HG02678 (cell line): ENCODE measurements at regions not wholly inside any gene's neighbourhood (a gene's known extent, or its start where the extent isn't known, plus 50 kb on each side); places are given as distances from the start of the nearest gene placed in this dataset.

Experiments
- ATAC-seq: cut with Tn5 transposase; IDR thresholded peaks from one replicate; pipeline ENCODE4 v1.9.1; 2021; ENCODE audit warnings: mild to moderate bottlenecking, moderate library complexity; ENCODE audit not compliant: unreplicated experiment

DNA sequence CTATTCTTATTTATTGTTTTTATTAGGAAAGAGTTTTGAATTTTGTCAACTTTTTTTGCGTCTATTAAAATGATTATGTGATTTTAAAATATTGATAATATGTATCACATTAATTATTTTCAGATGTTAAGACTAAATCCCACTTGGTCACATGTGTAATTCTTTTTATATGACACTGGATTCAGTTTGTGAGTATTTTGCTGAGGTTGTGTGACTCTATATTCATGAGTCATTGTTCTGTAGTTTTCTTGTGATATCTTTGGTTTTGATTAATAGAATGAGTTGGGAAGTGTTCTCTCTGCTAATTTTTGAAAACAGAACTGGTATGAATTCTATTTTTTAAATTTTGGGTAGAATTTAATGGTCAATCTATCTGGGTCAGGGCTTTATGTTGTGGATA is 317.9 kb downstream of the ETS1 start:
- no peak for ATAC-seq

DNA sequence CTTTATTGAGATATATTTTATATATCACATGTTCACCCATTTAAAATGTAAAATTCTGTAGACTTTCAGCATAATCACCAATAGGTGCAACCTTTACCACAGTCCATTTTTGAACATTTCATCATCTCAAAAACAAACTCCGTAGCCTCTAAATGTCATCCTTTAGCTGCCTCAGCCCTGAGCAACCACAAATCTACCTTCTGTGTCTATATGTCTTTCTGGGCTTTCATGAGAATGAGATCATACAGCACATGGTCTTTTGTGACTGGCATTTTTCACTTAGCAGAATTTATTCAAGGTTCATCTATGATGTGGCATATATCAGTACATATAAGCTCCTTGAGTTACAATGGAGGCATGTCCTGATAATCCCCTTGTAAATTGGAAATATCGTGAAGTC is 320.5 kb downstream of the ETS1 start:
- no peak for ATAC-seq

DNA sequence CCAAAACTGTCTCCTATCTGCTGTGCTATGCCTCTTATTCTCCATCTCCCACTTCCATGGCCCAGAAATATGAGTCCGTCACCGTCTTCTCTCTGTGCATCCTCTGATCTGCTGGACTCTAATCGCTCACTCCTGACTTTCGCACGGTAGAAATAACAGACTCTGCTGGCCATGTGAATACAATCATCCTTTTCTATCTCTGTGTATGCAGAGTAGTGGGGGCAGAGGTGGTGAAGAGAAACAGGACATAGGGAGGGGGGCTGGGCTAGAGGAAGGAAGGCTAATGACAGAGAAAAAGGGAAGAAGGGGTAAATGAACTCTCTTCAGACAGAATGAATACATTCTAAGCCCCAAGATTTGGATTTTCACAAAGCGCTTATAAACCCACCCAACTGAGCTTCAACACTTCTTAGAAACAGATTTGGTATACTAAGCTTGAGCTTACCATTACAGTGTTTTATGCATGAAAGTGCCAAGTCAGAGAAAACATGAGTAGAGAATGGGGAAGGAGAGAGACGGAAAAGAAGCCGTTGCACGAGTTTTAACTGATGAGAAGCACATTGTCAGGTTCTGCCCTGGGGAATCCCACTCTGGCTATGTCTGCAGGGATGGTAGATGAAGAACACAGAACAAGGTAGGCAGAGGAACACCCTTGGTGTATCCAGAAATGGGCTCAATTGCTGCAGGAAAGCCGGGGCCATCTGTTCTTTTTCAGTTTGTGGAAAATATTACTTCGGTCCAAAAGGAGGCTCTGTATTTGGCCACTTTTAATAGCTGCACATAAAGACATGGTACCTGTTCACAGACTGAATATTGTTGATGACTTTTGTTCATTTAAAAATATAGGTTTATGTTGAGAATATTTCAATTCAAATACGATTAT is 324.7 kb downstream of the ETS1 start:
- no peak for ATAC-seq

DNA sequence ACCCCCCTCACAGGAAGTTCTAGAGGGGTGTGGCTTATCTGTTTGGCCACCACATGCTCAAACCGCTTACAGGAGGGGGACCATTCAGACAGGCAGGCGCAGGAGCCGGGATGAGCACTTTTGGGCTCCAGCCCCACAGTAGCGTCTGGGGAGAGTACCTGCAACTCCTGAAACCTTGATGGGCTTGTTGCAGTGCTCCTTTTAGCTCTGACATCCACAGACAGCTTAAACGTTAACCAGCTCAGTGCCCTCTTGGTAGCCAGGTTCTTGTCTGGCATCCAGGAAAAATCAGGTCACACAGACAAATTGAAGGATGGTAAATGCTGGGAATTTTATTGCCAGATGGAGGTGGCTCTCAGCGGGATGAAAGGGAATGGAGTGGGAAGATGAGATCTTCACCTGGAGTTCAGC is 326.3 kb downstream of the ETS1 start:
- ATAC-seq, result no peak

DNA sequence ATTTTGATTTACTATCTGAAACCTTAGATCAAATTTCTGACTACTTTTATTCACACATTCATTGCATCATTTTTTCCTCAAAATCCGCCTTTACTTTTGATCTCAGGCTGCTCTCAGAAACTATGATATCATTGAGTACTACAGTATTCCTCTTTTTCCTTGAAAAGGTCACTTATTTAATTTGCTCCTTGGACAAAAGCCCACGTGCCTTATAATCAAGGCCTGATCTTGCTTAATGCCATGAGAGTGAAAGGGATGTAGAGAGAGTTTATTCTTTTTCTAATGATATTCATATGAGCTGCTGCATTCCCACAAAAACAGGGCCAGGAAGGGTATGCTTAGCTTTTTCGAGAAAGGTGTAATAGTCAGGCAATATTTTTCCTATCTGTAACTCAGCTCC is 327.0 kb downstream of the ETS1 start:
- no peak for ATAC-seq

DNA sequence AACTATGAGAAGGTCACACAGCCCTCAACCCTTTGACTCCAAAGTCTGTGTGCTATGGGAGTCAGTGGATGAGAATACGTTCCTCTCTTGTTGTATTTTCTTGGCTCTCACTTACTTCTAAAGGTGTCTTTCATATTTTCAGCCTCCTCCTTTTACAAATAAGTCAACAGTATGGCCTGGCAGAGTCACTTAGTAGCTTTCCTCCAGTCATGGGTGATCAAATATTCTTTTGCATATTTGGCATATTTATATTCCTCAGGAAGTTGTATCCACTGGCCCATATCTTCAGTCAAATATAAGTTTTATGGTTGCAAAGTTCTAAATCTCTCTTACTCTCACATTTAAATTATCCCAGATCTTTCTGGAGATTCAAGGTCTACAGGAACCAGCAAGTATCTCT is 327.5 kb downstream of the ETS1 start:
- ATAC-seq, result no peak

DNA sequence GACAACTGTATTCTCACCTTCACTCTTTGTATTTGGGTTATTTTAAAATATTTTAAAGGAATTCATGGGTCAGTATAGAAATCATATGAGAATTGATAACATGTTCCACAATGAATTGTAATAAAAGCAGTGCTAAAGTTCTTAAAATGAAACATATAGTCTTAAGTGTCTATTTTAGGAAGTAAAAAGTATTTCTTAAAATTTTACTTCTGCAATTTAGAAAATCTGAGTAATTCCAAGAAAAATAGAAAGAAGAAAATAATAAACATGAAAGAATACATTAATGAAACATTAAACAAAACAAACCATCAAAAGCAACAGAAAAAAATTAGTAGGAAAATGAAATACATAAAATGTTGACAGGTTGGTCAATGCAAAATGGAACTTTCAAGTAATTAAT is 332.4 kb downstream of the ETS1 start:
- ATAC-seq, result no peak

DNA sequence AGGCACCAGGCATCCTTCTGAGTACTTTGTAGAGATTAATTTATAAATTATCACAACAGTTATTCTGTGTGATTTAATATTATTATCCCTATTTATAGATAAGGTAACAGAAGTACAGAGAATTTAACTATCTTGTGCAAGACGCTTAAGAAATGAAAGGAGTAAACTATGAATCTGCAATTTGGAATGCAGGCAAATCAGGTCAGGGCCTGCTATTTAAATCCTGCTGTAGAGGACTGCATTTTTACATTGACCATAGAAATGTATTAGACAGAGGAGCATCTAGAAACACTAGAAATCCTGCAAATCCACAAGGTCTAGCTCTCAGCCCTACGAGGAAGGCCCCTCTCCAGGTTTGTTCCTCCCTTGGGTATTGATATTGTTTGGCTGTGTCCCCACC is 336.2 kb downstream of the ETS1 start:
- no peak for ATAC-seq

DNA sequence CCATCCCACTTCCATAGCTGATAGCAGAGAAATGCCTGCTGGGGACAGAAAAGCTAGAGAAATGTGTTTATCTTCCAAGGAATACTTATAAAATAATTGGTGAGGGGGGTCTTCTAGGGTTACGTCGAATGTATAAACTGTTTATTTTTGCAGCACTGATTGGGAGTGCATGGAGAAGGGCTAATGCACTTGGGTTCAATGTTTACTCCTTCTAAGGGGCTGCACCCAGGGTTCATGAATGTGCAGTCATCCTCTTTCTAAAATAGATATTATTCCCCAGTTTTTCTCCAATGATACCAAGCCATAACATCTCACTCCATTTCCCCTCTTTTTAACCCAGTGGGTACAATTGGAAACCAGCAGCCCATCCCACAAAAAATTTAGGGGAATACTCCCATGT is 336.9 kb downstream of the ETS1 start:
- no peak for ATAC-seq

DNA sequence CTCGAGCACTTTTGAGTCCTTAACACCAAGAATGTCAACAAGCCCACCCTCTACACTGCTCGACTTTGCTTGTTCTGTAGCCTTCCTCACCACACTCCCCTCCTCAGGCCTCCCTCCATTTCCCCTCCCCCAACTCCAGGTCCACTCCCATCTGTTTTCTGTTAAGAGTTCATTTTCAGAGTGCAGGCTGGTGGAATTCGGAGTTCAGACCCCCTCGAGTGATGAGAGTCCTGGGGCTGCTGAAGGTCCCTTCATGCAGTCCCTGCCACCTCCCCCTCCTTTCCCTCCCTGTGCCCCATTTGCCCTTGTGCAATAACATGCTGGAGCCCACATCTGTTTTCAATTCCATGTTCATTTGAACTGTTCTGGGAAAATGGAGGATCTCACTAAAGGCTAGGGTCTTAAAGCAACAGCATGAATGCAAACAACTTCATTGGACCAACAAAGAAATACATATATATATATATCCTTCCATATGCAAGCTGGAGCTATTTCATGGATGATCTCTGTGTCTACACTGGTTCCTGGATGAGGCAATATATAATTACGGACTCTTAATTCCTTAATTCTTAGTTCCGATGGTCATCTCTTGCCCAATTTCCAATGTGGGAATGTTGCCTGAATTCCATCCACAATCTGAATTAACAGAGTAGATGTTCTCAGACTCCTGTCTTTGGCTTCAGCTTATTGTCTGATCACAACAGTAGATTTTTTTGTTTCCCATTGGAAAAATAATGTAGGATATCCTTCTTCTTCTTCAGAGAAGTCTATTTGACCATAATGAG is 340.4 kb downstream of the ETS1 start:
- no peak for ATAC-seq

DNA sequence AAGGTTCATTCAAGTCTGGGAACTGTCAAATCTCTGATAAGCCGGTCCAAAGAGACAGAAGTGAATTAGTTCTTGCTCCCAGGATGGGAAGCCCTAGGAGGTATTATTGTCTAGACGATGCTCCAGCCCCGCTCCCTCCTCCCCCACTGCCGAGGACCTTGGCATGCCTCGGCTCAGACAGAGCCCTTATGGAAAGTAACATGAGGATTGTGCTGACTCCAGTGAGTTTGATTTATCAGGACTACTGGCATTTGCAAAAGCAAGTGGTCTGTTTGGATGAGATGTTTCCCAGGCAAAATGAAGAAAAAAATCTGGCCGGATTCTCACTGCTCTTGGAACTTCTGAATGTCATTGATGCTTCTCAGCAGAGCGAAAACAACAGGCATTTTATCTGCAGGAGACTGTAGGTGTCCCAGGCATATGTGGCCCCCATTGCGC is 341.0 kb downstream of the ETS1 start:
- ATAC-seq, result no peak

DNA sequence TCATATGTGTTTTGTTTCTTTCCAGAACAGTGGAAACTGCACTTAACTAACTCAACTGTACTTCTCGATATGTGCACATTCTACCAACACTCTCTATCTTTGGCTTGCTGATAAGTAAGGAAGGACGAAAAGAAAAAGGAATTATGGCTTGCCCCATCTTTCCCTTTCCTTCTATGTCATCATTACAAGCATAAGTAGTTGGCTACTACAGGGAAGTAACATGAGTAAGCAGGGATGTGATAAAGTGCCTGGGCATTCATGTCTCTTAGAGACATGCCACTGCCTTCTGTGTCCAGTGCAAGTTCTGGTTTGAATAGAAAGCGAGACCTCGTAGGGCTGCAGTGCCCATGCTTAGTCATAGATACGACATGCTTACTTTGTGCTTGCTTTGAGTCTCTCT is 342.5 kb downstream of the ETS1 start:
- no peak for ATAC-seq

DNA sequence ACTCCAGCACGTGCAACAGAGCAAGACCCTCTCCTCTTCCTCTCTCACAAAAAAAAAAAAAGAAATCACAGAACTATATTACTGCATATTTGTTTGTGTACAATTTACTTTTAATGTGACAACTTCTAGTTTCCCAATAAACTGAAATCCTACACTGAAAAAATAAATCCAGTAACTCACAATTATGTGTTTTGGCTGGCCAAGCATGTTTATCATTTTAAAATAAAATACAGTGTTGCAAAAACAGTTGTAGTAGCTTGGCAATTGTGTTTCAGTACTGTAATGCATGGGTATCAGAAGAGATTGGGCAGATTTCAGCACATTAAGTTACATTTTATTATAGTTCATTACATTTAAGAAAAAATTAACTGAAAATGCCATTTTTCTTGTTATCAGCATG is 344.9 kb downstream of the ETS1 start:
- no peak for ATAC-seq

DNA sequence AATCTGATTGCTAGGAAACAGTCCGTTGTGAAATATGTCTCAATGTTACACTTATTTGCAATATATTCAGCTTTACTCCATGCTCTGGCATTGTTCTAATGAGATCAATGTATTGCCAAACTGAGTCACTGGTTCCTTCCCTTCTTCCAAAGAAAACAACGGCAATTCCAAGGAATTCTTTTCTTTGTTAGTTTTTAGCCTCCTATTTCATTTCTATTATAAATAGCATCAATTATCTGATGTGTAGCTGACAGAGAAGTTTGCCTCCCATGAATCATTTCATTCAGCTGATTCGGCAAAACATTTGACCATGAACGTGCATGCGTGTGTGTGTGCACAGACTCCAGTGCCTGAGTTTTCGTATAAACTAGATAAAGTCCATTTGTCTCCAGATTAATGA is 346.8 kb downstream of the ETS1 start:
- ATAC-seq, result no peak

DNA sequence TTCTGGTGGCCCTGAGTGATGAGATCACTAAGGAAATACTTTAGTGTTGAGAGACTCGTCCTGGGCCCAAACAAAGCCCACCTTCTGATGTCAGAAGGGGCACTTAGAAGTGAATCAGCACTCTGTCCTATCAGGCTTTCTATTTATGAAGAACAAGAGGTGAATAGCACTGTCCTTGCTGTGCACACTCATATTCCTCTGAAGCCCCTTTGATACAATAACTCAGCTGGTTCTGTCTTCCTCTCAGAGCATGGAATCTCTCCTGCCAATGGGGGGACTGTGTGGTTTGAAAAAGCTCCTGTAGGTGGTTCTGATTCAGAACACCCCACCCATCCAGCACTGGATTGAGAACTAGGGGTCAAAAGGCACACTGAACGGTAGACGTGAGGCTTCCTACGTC is 348.1 kb downstream of the ETS1 start:
- ATAC-seq, result no peak

DNA sequence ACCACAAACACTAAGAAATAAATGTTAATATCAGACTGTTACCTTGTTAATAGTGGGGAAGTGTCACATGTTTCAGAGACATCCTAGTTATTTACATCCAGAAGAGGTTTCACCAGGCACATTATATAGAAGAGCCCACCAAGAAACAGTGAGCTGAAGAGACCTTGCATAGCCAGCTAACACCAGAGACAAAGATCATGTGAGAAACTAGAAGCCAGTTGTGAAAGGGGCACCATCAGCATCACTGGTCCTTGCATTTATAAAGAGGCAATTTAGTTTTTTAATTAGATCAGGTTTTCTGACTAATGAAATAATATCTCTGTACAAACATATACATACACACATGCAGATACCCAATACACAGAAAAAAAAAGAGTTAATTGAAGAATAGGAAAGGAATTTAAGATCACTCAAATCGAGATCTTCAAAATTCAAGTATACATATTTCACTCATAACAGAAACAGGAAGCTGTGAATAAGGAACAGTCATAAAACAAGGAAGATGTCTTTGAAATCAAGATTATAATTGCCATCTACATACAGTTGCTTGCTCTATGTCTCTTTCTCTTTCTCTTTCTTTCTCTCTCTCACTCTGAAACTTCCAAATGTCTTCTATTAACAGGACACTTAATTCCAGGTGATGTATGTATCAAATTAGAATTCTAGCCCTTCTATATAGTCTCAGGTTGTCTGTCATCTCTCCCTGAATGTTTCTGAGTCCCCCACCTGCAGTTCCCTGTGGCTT is 348.7 kb downstream of the ETS1 start:
- ATAC-seq, result no peak

DNA sequence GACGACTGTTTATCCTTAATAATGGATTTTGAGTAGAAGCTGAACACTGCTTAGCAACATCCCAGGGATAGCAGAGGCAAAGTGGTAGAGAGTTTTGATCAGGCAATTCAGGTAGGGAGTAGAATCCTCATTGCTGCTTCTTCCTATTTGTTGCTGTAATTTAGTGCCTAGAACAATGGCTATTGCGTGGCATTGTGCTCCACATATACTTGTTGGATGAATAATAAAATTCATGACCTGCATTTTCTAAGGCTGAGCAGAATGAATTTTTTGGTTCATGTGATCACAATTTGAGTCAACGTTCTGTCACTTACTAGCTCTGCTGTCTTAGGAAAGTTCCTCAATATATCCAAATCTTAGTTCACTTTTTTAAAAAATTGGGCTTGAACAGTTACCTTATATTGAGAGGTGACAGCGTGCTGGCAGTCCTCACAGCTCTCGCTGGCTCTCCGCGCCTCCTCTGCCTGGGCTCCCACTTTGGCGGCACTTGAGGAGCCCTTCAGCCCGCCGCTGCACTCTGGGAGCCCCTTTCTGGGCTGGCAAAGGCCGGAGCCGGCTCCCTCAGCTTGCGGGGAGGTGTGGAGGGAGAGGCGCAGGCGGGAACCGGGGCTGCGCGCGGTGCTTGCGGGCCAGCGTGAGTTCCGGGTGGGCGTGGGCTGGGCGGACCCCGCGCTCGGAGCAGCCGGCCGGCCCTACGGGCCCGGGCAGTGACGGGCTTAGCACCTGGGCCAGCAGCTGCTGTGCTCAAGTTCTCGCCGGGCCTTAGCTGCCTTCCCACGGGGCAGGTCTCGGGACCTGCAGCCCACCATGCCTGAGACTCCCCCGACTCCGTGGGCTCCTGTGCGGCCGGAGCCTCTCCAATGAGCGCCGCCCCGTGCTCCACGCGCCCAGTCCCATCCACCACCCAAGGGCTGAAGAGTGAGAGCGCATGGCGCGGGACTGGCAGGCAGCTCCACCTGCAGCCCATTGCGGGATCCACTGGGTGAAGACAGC is 350.6 kb downstream of the ETS1 start:
- ATAC-seq, result no peak

DNA sequence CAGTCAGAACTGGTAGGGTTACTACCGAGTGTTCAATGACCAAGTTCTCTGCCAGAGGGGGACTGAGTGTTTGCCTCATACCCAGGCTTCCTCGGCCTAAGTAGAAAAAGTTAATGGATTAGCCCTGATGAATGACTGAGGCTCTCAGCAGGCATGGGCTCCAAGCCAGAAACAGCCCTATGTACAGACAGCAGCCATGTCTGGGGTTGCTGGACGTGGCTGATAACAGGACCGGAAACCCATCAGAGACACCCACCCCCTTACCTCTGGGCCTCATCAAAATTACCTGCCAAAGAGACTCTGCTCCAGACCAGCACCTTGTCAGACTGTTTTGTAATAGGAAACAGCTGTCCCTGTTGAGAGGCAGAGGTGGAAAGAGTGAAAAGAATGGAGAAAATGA is 351.4 kb downstream of the ETS1 start:
- no peak for ATAC-seq

DNA sequence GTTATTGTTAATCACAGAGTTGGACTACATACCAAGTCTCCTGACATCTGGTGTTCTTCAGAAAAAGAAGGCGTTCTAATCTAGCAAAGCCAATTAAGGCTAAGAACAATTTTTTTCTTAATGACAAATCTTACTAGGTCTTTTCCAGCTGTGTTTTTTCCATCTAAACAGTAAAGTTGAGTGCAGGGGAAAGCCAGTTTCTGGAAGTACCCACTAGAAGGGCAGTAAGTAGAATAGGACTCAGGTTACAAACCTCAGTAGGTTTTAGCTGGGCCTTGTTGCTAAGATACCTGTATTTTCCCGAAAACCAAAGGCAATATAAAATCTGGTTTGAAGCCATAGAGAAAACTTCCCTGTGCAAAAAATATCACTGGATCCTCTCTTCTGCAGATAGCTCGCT is 351.9 kb downstream of the ETS1 start:
- no peak for ATAC-seq

DNA sequence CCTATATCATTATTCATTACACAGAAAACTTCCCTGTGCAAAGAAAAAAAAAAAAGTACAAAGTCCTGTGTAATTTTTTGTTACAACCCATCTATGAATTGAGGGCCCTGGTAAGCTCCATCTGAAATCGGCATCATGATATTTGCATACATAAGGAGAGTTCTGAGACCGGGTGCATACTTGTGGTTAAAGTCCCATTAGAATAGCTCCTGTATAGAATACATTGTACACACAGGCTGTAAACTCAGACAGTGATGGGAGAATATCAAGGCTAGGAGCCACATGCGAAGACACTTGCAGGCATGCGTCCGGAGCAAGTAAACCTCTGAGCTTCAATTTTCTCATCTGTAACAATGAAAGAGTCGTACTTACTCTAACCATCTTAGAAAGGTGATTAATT is 353.2 kb downstream of the ETS1 start:
- no peak for ATAC-seq
